Caco-2 (cell line): ENCODE measurements at regions not wholly inside any gene's neighbourhood (a gene's known extent, or its start where the extent isn't known, plus 50 kb on each side); places are given as distances from the start of the nearest gene placed in this dataset.

ENCODE experiments used
- BruUV-seq: library from RNA; stranded (reverse); fragments of 400-500 nt; replicated peaks from 2 replicates; lab custom pipeline; 2021; lab: Mats Ljungman, UMichigan
- CTCF ChIA-PET: fragments of 300-600 bp; sonication (Branson Sonifier 250); formaldehyde crosslinking; loops from one replicate; lab custom pipeline; 2022; ENCODE audit warnings: antibody characterized with exemption; lab: Charles Lee
- POLR2A ChIA-PET: fragments of 300-600 bp; sonication (Branson Sonifier 250); formaldehyde crosslinking; loops from one replicate; lab custom pipeline; 2022; ENCODE audit warnings: antibody characterized with exemption; lab: Charles Lee
- DNase-seq, 2 experiments: peaks; one replicate each; pipeline versions ENCODE4 v3.0.0 to v3.0.0-alpha.2; 2020 to 2022
- H3K27me3 ChIP-seq: replicated peaks from 2 replicates; pipeline ENCODE4 v1.6.0; 2011; ENCODE audit warnings: low read length; ENCODE audit not compliant: control insufficient read depth, insufficient read depth
- H3K36me3 ChIP-seq: 2 replicates; pipeline ENCODE4 v1.5.1; 2011; ENCODE audit warnings: low read length; ENCODE audit not compliant: control insufficient read depth, insufficient read depth
- H3K4me1 ChIP-seq: fragments of 250-450 bp; sonication (Bioruptor Pico); 2 replicates; pipeline ENCODE4 v1.5.1; 2020; ENCODE audit warnings: mild to moderate bottlenecking
- H3K4me3 ChIP-seq: 2 replicates; pipeline ENCODE4 v1.5.1; 2011; ENCODE audit warnings: low read depth, mild to moderate bottlenecking, control low read depth, low read length
- H3K9me3 ChIP-seq: fragments of 250-450 bp; sonication (Bioruptor Pico); 2 replicates; pipeline ENCODE4 v1.5.1; 2020; ENCODE audit warnings: mild to moderate bottlenecking, moderate library complexity
- H3K27ac Mint-ChIP-seq: one replicate; pipeline ENCODE4 v1.8.0; 2022; ENCODE audit warnings: mixed read lengths; ENCODE audit not compliant: unreplicated experiment
- H3K27me3 Mint-ChIP-seq: one replicate; pipeline ENCODE4 v1.8.0; 2022; ENCODE audit warnings: mixed read lengths; ENCODE audit not compliant: insufficient read depth, unreplicated experiment
- H3K36me3 Mint-ChIP-seq: one replicate; pipeline ENCODE4 v1.8.0; 2022; ENCODE audit warnings: mild to moderate bottlenecking, mixed read lengths; ENCODE audit not compliant: insufficient read depth, unreplicated experiment
- H3K4me1 Mint-ChIP-seq: one replicate; pipeline ENCODE4 v1.8.0; 2022; ENCODE audit warnings: low read depth, mixed read lengths; ENCODE audit not compliant: unreplicated experiment
- H3K4me3 Mint-ChIP-seq: one replicate; pipeline ENCODE4 v1.8.0; 2022; ENCODE audit warnings: mild to moderate bottlenecking, moderate library complexity, mixed read lengths; ENCODE audit not compliant: unreplicated experiment
- H3K9me3 Mint-ChIP-seq: one replicate; pipeline ENCODE4 v1.8.0; 2022; ENCODE audit warnings: mixed read lengths; ENCODE audit not compliant: unreplicated experiment
- CTCF ChIP-seq, 2 experiments: fragments of 200-600 bp in 1 of 2; IDR thresholded peaks; 1 replicate in 1 of 2; 2 replicates in 1 of 2; pipeline versions ENCODE4 v1.5.1 to v1.8.0; 2011 to 2022; ENCODE audit warnings: antibody characterized with exemption in 1 of 2, control low read depth in 1 of 2, inconsistent platforms in 1 of 2, low read depth in 1 of 2, low read length in 1 of 2, mild to moderate bottlenecking in 1 of 2, moderate library complexity in 1 of 2; ENCODE audit not compliant: insufficient read depth in 1 of 2, severe bottlenecking in 1 of 2, unreplicated experiment in 1 of 2
- intact Hi-C: fragments of 100-400 bp; cut with micrococcal nuclease; formaldehyde crosslinking; loops from one replicate; pipeline ENCODE4 v1.10.0; 2022; ENCODE audit not compliant: unreplicated experiment

GRCh38 chr6:132244744-132245143 lies 156.5 kb downstream of the MOXD1 start:
- Mint-ChIP-seq H3K4me1 (no peaks in the 10 kb centered on the region), H3K36me3 (no peaks in the 10 kb centered on the region), H3K4me3 (no peak overlapping the region), H3K27me3 (peaks cover 16% of the 10 kb centered on the region), H3K9me3 (no peaks in the 10 kb centered on the region), H3K27ac (no peak overlapping the region)
- no peak for DNase-seq
- no TSS peak for BruUV-seq
- Histone ChIP-seq H3K9me3 (no peaks in the 10 kb centered on the region), H3K27me3 (no peaks in the 10 kb centered on the region), H3K4me3 (no peak overlapping the region), H3K4me1 (no peaks in the 10 kb centered on the region), H3K36me3 (no peaks in the 10 kb centered on the region)
- TF ChIP-seq CTCF (IDR thresholded peaks at IDR 0.05; ENCODE audit: insufficient read depth in 1 of 2, low read depth in 1 of 2, low read length in 1 of 2, severe bottlenecking in 1 of 2, unreplicated experiment in 1 of 2) = no peak
- intact Hi-C loops = no loop called here
- ChIA-PET POLR2A (no interaction called here), CTCF (no interaction called here)

GRCh38 chr6:132236744-132237143 lies 164.5 kb downstream of the MOXD1 start:
- intact Hi-C loops = no loop called here
- POLR2A ChIA-PET = no interaction called here

GRCh38 chr6:132236281-132236680 lies 165.0 kb downstream of the MOXD1 start:
- Mint-ChIP-seq H3K27me3 (no peaks in the 10 kb centered on the region), H3K27ac (no peak overlapping the region), H3K4me1 (no peaks in the 10 kb centered on the region), H3K4me3 (no peak overlapping the region), H3K9me3 (no peaks in the 10 kb centered on the region), H3K36me3 (no peaks in the 10 kb centered on the region)
- ChIA-PET POLR2A (no interaction called here), CTCF (no interaction called here)
- Histone ChIP-seq H3K9me3 (no peaks in the 10 kb centered on the region), H3K27me3 (no peaks in the 10 kb centered on the region), H3K4me3 (no peak overlapping the region), H3K36me3 (no peaks in the 10 kb centered on the region), H3K4me1 (no peaks in the 10 kb centered on the region)
- no TSS peak for BruUV-seq
- TF ChIP-seq CTCF (IDR thresholded peaks at IDR 0.05; ENCODE audit: insufficient read depth in 1 of 2, low read depth in 1 of 2, low read length in 1 of 2, severe bottlenecking in 1 of 2, unreplicated experiment in 1 of 2) = no peak
- intact Hi-C loops = no loop called here
- DNase-seq = no peak

More at GRCh38 chr6:132236744-132237143, 164.5 kb downstream of the MOXD1 start:
- no peaks in the 10 kb centered on the region for H3K4me1 ChIP-seq
- BruUV-seq = no TSS peak
- no peaks in the 10 kb centered on the region for H3K36me3 Mint-ChIP-seq
- H3K27me3 ChIP-seq = no peaks in the 10 kb centered on the region
- no peaks in the 10 kb centered on the region for H3K27me3 Mint-ChIP-seq
- H3K4me3 ChIP-seq = no peak overlapping the region
- H3K36me3 ChIP-seq = no peaks in the 10 kb centered on the region
- H3K4me3 Mint-ChIP-seq = no peak overlapping the region
- H3K27ac Mint-ChIP-seq = no peak overlapping the region
- no peaks in the 10 kb centered on the region for H3K9me3 ChIP-seq
- H3K4me1 Mint-ChIP-seq = no peaks in the 10 kb centered on the region
- H3K9me3 Mint-ChIP-seq = no peaks in the 10 kb centered on the region
- CTCF ChIA-PET = no interaction called here
- TF ChIP-seq CTCF (IDR thresholded peaks at IDR 0.05; ENCODE audit: insufficient read depth in 1 of 2, low read depth in 1 of 2, low read length in 1 of 2, severe bottlenecking in 1 of 2, unreplicated experiment in 1 of 2) = no peak
- no peak for DNase-seq
